ENCODE measurements at regions not wholly inside any gene's neighbourhood (a gene's known extent, or its start where the extent isn't known, plus 50 kb on each side); places are given as distances from the start of the nearest gene placed in this dataset.

- H3K9me2 ChIP-seq (ENCODE audit: insufficient read depth), result no peaks in the 10 kb centered on the region
- H3K27me3 ChIP-seq (ENCODE audit: insufficient read depth), result no peaks in the 10 kb centered on the region
- ATAC-seq, result peak; percentile 85
- no peaks in the 10 kb centered on the region for H4K20me1 ChIP-seq (replicated peaks; ENCODE audit: insufficient read depth)
- peaks cover 39% of the 10 kb centered on the region for H3K4me1 ChIP-seq (ENCODE audit: insufficient read depth)
- no peak overlapping the region for H2AFZ ChIP-seq
- Mint-ChIP-seq H3K36me3 (ENCODE audit: low read depth) (peaks cover 36% of the 10 kb centered on the region), H3K4me1 (peaks cover 53% of the 10 kb centered on the region), H3K27ac (peak overlapping the region; percentile 97), H3K9me3 (peaks cover 10% of the 10 kb centered on the region; the same call in 2 of the 3 replicates), H3K4me3 (no peak overlapping the region), H3K27me3 (ENCODE audit: insufficient read depth, low read depth, poor library complexity) (peaks cover 6% of the 10 kb centered on the region)
- TF ChIP-seq JUNB (IDR thresholded peaks at IDR 0.05; ENCODE audit: unreplicated experiment), result no peak
- TF ChIP-seq ZNF114 (CRISPR knock-in tag; IDR thresholded peaks at IDR 0.05), result no peak
- TF ChIP-seq POLR2AphosphoS5 (IDR thresholded peaks at IDR 0.05; ENCODE audit: low read depth), result no peak
- no peak for TF ChIP-seq ETS1 (IDR thresholded peaks at IDR 0.05)
- TF ChIP-seq NANOG (IDR thresholded peaks at IDR 0.05; ENCODE audit: borderline replicate concordance), result no peak
- TF ChIP-seq ZNF331 (CRISPR knock-in tag; IDR thresholded peaks at IDR 0.05; ENCODE audit: low read depth), result no peak
- no peak for TF ChIP-seq CTCF (conservative IDR thresholded peaks at IDR 0.05; ENCODE audit: low read depth in 2 of 2)
- TF ChIP-seq EZH2phosphoT487 (IDR thresholded peaks at IDR 0.05; ENCODE audit: unreplicated experiment), result no peak
- TF ChIP-seq REST (IDR thresholded peaks at IDR 0.05; ENCODE audit: unreplicated experiment), result no peak
- TF ChIP-seq ZNF462 (CRISPR knock-in tag; IDR thresholded peaks at IDR 0.05), result no peak
- TF ChIP-seq CREB1 (CRISPR knock-in tag; IDR thresholded peaks at IDR 0.05; ENCODE audit: low read depth), result no peak
- no peak for TF ChIP-seq STAT1 (IDR thresholded peaks at IDR 0.05; ENCODE audit: unreplicated experiment)
- no peak for TF ChIP-seq EZH2 (IDR thresholded peaks at IDR 0.05; ENCODE audit: low read depth, unreplicated experiment)
- H3K4me2 ChIP-seq, result peak overlapping the region; percentile 42
- peaks cover 26% of the 10 kb centered on the region for H3K79me2 ChIP-seq (replicated peaks; ENCODE audit: insufficient read depth)
- DNase-seq (ENCODE audit: low spot score), result peak; percentile 62
- H3F3A ChIP-seq (replicated peaks; ENCODE audit: low read depth), result 0 out of 2 replicates have a peak, but pooled peaks cover 8% of the 10 kb centered on the region
- H3K36me3 ChIP-seq (ENCODE audit: insufficient read depth), result peaks cover 11% of the 10 kb centered on the region; the same call in 1 of the 2 replicates
- H3K27ac ChIP-seq (ENCODE audit: low read depth), result peak overlapping the region; percentile 99
- H3K4me3 ChIP-seq, result no peak overlapping the region
Observed at GRCh38 chrY:13802828-13803227, 99.1 kb downstream of the TMSB4Y start.

All from GM23338 (cell line).